Testis (tissue), 2 donors: ENCODE measurements at regions not wholly inside any gene's neighbourhood (a gene's known extent, or its start where the extent isn't known, plus 50 kb on each side); places are given as distances from the start of the nearest gene placed in this dataset.

Experiments used
- DNase-seq: peaks from one replicate; pipeline ENCODE4 v3.0.0-alpha.2; 2019
- H3K27ac ChIP-seq, 2 donors: fragments of 200-600 bp; sonication (generic); one replicate each; pipeline ENCODE4 v1.5.1; 2019
- H3K27me3 ChIP-seq: fragments of 200-600 bp; sonication (generic); one replicate; pipeline ENCODE4 v1.5.1; 2019
- H3K36me3 ChIP-seq: fragments of 200-600 bp; sonication (generic); one replicate; pipeline ENCODE4 v1.5.1; 2017; ENCODE audit warnings: low read depth; ENCODE audit errors: missing control alignments
- H3K4me1 ChIP-seq: fragments of 200-600 bp; sonication (generic); one replicate; pipeline ENCODE4 v1.5.1; 2019
- H3K4me3 ChIP-seq, 2 donors: fragments of 200-600 bp; sonication (generic); one replicate each; pipeline ENCODE4 v1.5.1; 2017 to 2019
- H3K9me3 ChIP-seq: fragments of 200-600 bp; sonication (generic); one replicate; pipeline ENCODE4 v1.5.1; 2017
- POLR2A ChIP-seq: fragments of 450-650 bp; IDR thresholded peaks from one replicate; pipeline ENCODE4 v1.6.1; 2017; ENCODE audit warnings: antibody characterized with exemption, mild to moderate bottlenecking, moderate library complexity
- WGBS, 2 donors: methylation state at CpG; one replicate each; pipeline ENCODE4 v1.1.5; 2018; 5-methylcytosine and 5-hydroxymethylcytosine counted together
- intact Hi-C: fragments of 100-400 bp; cut with DNase I; formaldehyde crosslinking; loops from one replicate; pipeline ENCODE4 v1.15.1; 2023; ENCODE audit warnings: low total_unique reads
- TF ChIP-seq, protein P1 (sequence below), 3 experiments: fragments of 450-650 bp in 2 of 3; fragments of 200-600 bp in 1 of 3; sonication (generic) in 1 of 3; IDR thresholded peaks; one replicate each; pipeline ENCODE4 v1.5.1; 2016 to 2019; ENCODE audit warnings: antibody characterized with exemption in 3 of 3, mild to moderate bottlenecking in 2 of 3, moderate library complexity in 1 of 3

DNA sequence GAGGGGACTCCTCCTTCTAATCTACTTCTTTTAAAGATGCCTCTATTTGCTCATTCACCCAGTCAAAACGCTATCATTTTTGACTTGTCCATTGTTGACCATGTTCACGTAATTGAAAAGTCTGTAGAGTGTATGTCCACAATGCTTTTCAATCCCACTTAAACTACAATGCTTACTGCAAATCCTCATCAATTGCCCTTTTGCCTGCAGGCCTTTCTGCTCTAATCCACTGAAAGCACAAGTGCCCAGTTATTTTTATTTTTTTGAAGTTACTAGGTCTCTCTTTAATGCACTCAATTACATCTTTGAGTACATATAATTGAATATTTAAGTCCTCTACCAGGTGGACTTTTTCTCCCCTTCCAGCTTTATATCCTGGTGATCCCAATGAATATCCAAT is 437.4 kb downstream of the PDGFC start:
- H3K36me3 ChIP-seq, result no peaks in the 10 kb centered on the region
- TF ChIP-seq, protein P1, sequence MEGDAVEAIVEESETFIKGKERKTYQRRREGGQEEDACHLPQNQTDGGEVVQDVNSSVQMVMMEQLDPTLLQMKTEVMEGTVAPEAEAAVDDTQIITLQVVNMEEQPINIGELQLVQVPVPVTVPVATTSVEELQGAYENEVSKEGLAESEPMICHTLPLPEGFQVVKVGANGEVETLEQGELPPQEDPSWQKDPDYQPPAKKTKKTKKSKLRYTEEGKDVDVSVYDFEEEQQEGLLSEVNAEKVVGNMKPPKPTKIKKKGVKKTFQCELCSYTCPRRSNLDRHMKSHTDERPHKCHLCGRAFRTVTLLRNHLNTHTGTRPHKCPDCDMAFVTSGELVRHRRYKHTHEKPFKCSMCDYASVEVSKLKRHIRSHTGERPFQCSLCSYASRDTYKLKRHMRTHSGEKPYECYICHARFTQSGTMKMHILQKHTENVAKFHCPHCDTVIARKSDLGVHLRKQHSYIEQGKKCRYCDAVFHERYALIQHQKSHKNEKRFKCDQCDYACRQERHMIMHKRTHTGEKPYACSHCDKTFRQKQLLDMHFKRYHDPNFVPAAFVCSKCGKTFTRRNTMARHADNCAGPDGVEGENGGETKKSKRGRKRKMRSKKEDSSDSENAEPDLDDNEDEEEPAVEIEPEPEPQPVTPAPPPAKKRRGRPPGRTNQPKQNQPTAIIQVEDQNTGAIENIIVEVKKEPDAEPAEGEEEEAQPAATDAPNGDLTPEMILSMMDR (IDR thresholded peaks at IDR 0.05), result no peak
- TF ChIP-seq POLR2A, result no peak
- intact Hi-C loops, result no loop called here
- no peaks in the 10 kb centered on the region for H3K4me1 ChIP-seq
- no peaks in the 10 kb centered on the region for H3K9me3 ChIP-seq
- no peak overlapping the region for H3K4me3 ChIP-seq
- WGBS, 2 donors, result 81 to 91% methylated on average over 2 of the region's 2 CpGs
- DNase-seq, result no peak
- no peaks in the 10 kb centered on the region for H3K27me3 ChIP-seq
- no peak overlapping the region for H3K27ac ChIP-seq

DNA sequence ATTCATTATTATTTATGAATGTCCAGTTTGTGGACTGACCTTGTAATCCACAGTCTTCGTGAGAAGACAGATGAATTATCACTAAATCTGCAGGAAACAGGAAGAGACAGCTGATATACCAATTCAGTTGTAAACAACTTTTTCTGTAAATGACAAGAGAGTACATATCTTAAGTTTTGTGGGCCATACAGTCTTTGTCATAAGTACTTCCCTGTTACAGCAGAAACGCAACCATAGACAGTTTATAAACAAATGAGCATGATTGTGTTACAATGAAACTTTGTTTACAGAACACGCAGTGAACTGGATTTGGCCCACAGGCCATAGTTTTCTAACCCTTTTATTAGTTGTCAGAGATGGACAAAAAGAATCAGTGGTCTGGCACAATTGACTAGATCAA is 443.4 kb downstream of the PDGFC start:
- Histone ChIP-seq H3K27ac (no peak overlapping the region), H3K36me3 (no peaks in the 10 kb centered on the region), H3K9me3 (no peaks in the 10 kb centered on the region), H3K4me1 (no peaks in the 10 kb centered on the region), H3K4me3 (no peak overlapping the region), H3K27me3 (no peaks in the 10 kb centered on the region)
- DNase-seq, result no peak
- WGBS, 2 donors, result 43 to 62% methylated on average over 3 of the region's 3 CpGs
- TF ChIP-seq, protein P1 (IDR thresholded peaks at IDR 0.05), result no peak
- no peak for TF ChIP-seq POLR2A
- intact Hi-C loops, result no loop called here

DNA sequence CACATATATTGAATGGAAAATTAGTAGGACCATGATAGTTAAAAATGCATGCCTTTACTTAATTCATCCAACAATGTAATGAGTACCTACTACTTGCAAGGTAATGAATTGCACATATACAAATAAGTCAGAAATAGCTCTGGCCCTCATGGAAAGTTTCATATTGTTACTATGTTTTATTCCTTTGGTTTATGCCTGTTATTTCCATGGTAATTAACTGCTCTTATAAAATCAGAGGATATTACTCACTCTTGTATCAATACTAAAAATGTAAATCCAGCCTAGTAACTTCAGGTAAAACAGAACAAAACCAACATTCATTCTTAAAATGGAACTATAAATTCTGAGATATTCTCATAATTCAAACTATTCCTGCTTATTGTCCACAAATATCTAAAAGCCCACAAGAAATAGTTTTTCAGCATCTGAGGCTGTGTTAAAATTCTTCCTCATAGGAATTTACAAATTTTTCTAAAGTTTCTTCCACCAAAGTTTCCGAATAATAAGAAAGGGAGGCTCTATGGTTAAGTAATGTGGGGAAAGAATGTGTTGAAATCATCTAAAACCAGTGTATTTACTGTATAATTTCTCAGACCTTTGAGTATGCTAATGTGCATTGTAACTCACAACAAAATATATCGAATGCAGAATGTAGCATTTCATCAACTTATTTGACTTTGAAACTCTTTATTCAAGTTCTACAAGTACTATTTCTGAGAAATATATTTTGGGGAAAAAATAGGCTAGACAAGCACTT is 444.2 kb downstream of the PDGFC start:
- Histone ChIP-seq H3K27ac (no peak overlapping the region), H3K27me3 (no peaks in the 10 kb centered on the region), H3K4me3 (no peak overlapping the region), H3K9me3 (no peaks in the 10 kb centered on the region), H3K4me1 (no peaks in the 10 kb centered on the region), H3K36me3 (no peaks in the 10 kb centered on the region)
- no peak for DNase-seq
- intact Hi-C loops, result no loop called here
- WGBS, 2 donors, result 71 to 94% methylated on average over 2 of the region's 2 CpGs
- TF ChIP-seq, protein P1 (IDR thresholded peaks at IDR 0.05), result no peak
- no peak for TF ChIP-seq POLR2A

DNA sequence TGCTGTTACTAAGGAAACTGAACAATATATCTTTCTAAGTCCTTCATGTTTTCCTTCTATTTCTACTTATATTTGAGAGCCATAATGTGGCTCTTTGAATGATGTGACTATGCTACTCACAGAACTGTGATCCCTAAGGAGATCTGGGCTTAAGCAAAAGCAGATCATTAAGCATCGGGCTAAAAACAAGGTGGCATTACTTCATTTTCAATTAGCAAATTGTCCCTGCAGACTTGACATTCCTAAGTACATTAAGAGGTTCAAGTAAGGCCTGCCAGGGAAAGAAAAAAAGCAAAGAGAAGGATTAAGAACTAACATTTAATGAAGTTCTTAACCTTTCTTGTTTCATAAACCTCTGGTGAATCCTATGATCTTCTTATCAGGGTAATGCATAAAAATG is 447.6 kb downstream of the PDGFC start:
- H3K4me3 ChIP-seq, result no peak overlapping the region
- intact Hi-C loops, result no loop called here
- no peak overlapping the region for H3K27ac ChIP-seq
- H3K4me1 ChIP-seq, result no peaks in the 10 kb centered on the region
- no peaks in the 10 kb centered on the region for H3K36me3 ChIP-seq
- no peak for TF ChIP-seq POLR2A
- TF ChIP-seq, protein P1 (IDR thresholded peaks at IDR 0.05), result no peak
- H3K27me3 ChIP-seq, result no peaks in the 10 kb centered on the region
- 87 to 89% methylated on average over 1 of the region's 1 CpG for WGBS, 2 donors
- no peaks in the 10 kb centered on the region for H3K9me3 ChIP-seq
- DNase-seq, result no peak

DNA sequence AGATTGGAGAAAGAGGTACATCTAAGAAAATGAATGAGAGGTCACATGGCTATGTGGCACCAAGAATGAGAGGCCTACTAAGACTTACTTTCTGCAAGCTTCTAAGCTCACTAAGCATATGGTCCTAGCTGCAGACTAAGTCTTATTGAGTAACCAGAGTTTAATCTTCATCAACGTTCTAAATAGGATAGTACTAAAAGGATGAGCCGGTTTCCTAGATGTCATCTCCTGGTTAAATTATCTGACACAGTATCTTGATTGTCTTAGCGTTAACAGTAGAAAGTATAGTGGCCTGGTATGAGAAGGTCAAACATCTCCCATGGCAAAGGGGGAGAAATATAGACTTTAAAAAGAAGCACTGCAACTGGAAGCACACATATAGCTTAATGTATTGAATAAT is 448.1 kb downstream of the PDGFC start:
- Histone ChIP-seq H3K36me3 (no peaks in the 10 kb centered on the region), H3K27me3 (no peaks in the 10 kb centered on the region), H3K4me1 (no peaks in the 10 kb centered on the region), H3K9me3 (no peaks in the 10 kb centered on the region), H3K27ac (no peak overlapping the region), H3K4me3 (no peak overlapping the region)
- TF ChIP-seq, protein P1 (IDR thresholded peaks at IDR 0.05), result no peak
- no peak for TF ChIP-seq POLR2A
- 80 to 95% methylated on average over 3 of the region's 3 CpGs for WGBS, 2 donors
- no peak for DNase-seq
- intact Hi-C loops, result no loop called here
